Right forelimb (tissue), 1 donor: ENCODE measurements at regions not wholly inside any gene's neighbourhood (a gene's known extent, or its start where the extent isn't known, plus 50 kb on each side); places are given as distances from the start of the nearest gene placed in this dataset.
A peak's percentile ranks its signal among the peaks of the same experiment; 100 is the strongest.
"Not testable (repeated sequence)": the region's sequence is repeated elsewhere in the genome, so short reads cannot be mapped to it uniquely, and the experiment has no call there.

ENCODE experiments used
- DNase-seq: peaks from one replicate; pipeline ENCODE4 v3.0.0-alpha.2; 2018

DNA sequence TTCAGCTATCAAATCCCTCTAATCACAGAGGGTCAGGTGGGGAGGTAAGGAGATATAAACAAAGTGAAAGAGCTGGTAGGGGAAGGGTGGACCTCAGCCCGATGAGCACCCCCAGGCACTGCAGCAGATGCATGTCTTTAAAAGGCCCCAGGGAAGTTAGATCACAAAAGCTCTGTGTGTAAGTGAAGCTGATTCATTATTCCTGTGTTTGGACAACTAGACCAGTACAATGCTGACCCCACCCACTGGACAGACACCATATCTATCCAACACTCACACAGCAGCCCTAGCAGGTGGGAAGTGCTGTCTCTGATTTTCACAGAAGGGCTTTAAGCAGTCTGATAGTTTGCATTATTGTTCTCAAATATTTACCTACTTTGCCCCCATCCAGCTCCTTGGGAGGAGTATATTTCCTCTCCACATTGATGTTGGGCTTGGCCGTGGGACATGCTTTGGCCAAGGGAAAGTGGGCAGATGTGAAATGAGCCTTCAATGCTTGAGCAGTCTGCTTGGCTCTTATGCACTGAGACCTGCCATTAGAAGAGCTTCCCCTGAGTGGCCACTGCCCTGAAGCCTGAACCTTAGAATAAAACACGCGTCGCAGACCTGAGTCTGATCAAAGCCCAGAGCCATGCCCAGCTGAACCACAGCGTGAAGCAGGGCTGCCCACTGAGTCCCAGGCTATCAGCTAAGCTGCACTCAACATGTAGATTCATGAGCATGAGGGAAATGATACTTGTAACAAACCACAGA is 111.4 kb downstream of the COPS8 start:
- DNase-seq: no peak

DNA sequence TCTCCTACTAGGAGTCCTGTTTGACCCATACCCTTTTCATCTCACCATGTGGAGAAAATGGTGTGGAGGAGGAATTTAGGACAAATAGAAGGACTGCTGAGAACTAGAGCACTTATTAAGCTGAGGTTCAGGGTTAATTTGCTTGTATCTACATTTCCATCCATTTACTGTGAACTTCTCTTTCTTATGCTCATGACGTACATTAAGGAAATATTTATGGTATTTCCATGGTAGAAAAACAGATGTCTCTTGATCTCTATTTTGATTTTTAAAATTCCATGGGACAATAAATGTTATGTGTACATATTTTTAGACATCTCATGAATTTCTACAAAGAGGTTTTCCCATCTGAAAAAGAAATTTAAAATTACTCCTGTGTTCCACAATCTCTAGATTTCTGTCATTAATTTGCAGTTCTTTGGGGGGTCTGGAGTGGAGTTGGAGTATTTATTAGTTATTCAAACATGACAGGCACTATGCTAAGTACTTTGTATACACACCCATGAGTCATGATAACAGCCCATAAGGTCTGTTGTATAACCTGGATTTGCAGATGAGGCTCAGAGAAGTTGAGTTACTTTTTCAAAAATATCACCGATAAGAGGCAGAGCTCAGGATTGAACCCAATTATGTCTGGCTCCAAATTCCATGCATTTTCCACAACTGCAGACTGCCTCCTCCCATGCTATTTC is 112.6 kb downstream of the COPS8 start:
- no peak for DNase-seq

DNA sequence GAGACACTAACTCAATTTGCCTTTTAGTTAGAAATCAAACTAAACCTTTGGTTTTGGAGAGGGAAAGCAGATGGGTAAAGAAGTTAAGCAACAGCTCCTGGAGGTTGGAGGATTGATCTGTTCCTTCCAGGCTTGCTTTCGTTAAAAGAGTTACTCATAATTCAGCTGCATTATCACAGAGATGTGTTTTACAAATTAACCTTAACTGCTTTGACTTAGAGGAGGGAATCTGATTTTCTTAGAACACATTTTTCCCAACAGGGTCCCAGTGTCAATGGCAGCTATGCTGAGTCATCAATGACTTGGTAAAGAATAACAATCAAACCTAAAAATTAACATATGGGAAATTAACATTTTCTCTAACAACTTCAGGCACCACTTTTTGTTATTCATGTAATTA is 113.4 kb downstream of the COPS8 start:
- no peak for DNase-seq

DNA sequence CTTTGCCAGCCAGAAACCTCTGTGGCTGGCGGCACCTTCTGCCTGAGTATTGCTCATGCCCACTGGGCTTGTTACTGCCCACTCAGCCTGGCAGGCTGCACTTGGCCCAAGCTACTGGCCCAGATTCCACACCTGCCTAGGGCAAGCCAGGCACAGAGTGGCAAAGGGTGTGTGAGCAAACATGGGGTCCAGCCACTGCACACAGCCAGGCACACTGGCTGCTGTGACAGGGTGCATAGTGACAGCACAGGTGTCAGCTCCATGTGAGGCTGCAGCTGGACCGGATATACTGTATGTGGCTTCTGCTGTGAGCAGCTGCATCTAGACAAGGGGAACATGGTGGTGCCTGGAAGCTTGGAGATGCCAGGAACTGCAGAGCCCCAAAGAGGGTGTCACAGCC is 113.9 kb downstream of the COPS8 start:
- DNase-seq: no peak

DNA sequence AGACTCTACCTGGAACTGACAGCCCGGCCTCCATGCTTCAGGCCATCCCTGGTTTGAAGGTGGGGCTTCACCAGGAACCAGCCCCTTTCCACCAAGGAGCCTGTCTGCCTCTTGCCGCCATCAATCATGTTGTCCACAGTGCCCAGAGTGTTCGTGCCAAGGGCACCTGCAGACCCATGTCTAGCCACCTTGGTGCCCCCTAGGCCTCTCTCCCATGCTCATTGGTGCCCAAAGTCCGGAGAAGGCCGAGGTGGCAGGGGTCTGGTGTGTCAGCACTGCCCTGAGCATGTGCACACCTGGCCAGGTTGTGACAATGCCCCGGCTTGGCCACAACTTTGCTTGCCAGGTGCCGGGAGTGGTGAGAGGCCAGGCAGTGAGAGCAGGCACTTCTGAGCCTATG is 114.8 kb downstream of the COPS8 start:
- DNase-seq: no peak

DNA sequence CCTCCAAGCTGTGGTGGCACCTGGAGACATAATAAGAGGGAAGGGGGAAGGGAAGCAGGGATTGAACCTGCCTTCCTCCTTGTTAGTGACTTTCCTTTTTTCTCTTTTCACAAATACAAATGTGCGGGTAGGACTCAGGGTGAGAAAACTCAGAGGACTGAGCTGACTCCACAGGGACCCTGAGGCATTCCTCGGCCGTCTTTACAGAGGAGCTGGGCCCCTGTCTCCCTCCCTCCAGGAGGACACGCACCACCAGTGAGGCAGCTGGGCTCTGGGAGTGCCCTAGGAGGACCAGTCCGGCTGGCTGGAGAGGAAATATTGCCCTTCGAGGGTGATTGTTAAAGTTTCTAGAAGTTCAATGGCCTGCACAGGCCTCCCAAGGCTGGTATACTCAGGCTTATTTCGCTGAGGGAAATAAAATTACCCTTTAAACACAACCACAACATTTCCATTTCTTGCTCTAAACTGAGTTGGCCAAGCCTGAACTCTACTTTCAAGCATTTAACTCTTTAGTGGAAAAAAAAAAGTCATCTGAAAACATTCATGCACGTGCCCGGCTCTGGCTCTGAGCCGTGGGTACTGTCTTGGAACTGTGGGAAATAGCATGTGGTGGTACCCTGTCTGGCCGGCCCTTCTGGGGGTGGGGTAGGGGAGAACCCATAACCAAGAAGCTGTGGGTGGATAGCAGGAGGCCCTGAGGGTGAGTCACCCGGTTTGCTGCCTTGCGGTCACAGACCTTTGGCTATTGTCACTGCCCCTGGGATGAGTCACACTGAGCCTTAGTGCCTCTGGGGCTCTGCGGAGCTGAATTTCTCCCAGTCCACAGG is 116.0 kb downstream of the COPS8 start:
- no peak for DNase-seq

DNA sequence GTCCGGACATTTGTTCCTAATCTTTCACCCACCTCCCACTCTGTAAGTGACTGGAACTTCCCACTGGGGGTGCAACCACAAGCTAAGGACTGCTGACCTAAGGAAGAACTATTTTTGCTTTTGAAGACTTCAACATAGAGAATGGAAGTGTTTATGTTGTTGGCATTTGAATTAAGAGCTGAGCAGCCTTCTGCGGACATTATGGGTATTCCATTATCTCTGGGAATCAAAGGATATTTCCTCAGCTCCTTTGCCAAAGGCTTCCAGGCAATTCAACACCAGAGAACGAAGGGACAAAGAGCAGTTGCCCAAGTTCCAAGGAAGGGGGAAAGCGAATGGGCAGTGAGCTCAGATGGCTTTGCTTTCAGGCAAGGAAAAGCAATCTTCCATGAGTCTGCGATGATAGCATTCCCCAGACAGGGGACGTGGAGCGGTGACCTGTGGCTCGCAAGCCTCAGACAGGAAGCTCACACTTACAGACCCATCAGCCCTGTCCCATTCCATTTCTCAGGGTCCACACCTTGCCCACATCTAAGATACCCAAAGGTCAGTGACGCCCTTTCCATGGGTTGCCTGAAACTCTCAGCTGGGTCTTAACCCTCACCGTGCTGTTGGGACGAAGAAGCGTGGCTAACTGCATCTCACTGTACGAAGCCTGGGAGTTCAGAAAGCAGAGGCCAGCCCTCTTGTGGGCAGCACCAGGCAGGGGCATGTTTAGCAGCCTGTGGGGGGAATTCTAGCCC is 116.8 kb downstream of the COPS8 start:
- DNase-seq: no peak

DNA sequence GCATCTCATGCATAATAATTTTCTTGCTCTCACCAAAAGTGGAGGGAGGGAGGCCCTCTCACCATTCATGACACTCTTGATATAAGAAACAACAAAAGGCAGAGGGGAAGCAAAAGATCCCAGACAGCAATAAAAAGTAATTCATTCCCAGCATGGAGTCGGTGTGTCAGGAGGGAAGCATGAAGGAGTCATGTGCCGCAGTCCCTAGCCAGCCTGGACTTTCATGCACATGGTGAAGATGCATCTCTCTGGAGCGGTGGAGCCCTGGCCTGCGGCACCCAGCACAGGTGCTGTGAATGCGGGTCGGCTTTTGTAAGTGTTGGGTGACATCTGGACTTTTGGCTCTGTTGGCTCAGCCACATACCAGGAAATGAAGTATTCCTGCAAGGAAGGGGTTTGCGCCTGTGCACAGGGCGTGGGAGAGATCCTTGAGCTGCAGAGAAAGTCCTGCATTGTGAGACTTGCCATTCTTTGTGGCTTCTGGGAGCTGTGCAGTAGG is 119.4 kb downstream of the COPS8 start:
- no peak for DNase-seq

DNA sequence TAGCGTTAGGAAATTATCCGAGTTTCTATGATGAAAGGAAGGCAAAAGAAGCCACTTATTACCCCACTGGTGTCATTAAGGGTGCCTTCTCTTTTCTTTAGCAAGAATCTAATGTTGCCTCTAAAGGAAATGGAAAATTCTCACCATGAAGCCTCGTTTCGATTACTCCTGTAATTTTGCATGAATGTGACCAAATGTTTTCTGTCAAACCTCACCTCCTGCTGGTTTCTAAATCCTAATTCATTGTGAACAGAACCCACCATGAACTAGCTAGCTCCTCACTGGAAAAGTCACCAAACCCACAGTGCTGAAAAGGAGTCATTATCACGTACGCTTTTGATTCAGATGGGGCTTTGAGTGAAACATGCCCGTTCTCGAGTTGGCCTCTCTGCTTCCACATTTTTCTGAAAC is 119.9 kb downstream of the COPS8 start:
- DNase-seq: no peak

DNA sequence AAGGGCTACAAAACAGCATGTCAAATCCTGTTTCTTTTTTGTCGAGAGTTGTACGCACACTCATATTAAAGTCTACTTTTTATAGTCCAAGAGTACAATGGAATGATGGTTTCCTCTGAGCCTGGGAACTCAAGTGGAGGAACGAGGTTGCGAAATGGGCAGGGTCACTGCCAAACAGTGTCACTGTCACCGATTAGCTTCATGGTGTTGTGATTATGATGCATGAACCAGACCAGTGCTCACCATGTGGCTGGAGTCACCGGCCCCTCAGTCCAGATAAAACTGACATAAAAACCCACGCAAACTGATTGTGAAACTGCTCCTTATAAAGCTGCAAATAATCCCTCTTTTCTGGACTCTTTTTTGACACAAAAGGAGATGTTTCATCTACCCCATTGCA is 122.0 kb downstream of the COPS8 start:
- DNase-seq: no peak

DNA sequence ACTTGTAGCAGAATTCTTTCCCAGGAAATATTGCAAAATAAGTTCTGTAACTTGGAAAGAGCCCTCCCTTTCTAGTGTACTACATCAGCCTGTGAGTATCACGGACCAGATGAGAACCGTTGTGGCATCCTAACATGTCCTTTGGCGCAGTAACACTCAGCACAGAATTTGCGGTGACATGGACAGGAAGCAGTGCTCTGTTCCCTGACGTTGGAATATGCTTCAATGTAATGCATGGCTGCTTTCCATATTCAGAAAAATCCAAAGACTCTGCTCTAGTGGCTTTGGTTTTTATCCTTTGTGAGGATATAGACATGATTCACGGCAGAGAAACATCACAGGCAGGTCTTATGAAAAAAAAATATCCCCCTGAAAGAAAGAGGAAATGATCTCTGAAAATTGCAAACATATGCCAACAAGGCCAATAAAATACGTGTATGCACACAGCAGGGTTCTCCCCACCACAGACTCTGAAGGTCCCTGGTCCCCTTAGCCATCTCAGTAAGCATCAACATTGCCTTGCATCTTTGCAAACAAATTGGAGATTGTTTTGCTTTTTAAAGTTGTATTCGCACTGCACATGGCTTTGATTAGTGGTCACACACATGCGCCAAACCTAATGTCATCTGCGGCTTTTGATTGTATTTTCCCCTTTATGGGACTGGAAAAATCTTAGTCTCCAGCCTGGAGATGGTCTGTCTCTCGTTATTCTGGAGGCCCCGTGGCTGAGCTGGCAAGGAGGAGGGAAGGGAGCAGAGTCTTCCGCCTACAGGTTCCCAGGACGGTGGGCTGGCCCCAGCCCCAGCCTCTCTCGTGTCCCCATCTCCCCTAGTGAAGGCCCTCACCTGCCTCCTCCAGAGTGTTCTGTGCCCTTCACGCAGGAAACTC is 122.9 kb downstream of the COPS8 start:
- DNase-seq: peak; percentile 72

DNA sequence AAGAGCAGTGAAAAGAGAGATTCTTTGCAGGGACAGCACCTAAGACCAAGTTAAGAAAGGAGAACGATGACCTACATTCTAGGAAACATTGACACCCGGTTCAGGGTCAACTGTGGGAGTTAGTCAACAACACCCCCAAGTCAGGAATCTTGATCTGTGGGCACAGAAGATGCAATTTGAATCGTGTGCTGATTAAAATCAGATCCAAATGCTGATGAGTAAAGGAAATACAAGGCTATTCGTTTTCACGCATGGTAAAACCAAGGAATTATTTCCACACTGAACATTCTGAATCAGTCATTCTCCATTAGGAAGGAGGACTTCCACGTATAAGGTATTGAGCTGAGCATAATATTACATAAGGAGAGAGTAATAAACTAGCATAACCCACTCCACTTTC is 124.2 kb downstream of the COPS8 start:
- peak; percentile 7 for DNase-seq

DNA sequence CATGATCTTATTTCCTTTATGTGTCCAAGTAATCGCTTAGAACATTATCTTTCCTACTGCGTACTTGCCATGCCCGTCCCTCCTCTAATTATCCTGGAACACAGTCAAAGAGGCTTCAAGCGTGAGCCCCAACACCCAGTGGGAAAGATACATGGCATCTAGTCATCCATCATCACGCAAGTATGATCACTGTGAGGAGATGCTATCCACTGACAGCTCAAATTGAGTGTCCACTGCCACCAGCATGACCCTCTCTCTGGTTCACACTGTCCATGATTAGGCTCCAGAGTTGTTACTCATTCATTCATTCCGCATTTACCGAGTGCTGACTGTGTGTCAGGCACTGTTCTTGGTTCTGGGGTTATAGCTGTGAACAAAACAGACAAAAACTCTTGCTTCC is 124.6 kb downstream of the COPS8 start:
- peak; percentile 30 for DNase-seq

DNA sequence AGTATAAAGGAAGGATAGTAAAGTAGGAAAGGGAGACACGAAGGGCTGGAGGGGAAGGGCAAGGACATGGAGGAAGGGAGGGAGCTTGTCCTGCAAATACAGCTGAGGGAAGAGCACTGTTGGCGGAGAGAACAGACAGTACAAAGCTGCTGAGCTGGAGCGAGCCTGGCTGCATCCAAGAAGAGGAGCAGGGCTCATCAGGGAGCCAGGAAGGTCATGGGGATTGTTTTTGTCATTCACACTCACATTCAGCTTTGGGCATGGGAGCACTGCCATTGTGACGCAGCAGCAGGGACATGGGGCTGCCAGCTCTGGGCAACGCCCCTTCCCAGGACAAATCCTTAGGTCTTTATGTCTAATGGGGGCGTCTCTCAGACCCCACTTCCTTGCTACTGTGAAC is 125.1 kb downstream of the COPS8 start:
- DNase-seq: peak; percentile 29

DNA sequence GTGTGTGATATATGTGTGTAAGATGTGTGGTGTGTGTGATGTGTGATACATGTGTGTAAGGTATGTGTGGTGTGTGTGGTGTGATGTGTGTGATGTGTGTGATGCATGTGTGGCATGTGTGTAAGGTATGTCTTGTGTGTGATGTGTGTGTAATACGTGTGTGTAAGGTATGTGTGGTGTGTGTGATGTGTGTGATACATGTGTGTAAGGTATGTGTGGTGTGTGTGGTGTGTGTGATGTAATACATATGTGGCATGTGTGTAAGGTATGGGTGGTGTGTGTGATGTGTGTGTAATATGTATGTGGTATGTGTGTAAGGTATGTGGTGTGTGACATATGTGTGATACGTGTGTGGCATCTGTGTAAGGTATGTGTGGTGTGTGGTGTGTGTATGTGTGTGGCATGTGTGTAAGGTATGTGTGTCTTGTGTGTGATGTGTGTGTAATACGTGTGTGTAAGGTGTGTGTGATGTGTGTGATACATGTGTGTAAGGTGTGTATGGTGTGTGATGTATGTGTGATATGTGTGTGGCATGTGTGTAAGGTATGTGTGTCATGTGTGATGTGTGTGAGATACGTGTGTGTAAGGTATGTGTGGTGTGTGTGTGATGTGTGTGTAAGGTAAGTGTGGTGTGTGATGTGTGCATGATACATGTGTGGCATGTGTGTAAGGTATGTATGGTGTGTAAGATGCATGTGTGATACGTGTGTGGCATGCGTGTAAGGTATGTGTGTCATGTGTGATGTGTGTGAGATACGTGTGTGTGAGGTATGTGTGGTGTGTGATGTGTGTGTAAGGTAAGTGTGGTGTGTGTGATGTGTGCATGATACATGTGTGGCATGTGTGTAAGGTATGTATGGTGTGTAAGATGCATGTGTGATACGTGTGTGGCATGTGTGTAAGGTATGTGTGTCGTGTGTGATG is 126.9 kb downstream of the COPS8 start:
- not testable (repeated sequence) for DNase-seq

DNA sequence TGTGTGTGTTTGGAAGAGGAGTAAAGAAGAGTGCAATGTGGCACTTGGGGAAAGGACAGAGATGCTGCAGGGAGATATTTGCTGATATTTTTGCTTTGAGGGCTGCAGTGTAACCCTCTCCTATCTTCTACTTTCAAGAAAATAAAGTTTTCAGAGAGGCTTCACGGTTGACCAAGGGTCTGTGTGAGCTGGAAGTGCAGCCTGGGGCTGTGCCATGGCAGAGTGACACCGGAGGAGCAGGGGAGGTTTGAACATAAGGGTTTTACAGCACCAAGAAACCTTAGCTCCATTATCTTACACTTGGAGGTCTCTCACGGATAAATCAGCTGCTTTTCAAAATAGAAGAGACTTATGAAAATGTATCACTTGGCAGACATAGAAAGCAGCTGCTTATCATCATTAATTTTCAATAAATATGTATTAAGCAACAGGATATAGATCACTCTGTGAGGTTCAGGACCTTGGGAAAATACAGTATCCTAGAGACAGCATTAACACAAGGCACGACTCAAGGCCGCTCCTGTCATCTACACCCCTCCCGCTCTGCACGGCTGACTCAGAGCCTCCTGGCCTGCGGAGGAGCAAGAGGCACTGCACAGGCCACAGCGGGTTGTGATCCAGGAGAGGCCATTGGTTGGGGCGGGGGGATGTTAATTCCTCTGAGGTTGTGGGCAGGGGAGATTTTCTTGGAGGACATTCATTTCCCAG is 127.8 kb downstream of the COPS8 start:
- DNase-seq: peak; percentile 52

DNA sequence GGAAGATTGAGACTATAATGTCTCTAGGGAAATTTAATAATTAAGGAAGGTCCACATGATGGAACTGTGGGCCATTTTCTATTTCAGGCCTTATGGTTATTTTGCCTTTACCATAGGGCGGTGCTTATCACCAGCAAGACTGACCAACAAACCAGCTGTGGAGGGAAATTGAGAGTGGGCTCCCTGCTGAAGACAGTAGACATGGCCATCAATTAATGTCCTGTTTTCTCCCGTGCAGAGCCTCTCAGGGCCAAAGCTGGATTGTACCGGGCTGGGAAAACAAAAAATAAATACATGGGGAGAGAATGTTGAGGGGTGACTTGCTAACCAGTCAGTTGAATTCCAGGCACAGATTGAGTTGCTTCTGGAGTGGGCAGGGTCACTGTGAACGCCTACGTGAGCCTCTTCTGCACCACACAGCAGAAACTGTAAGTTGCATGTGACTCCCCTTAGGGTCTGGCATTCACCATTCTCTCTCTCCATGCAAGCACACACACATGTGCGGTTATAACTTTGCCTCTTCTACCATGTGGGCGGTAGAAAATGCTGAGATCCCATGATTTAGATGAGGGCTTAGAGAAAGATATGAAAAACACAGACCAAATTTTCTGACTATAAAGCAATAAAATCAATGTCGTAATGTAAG is 128.5 kb downstream of the COPS8 start:
- peak; percentile 42 for DNase-seq

DNA sequence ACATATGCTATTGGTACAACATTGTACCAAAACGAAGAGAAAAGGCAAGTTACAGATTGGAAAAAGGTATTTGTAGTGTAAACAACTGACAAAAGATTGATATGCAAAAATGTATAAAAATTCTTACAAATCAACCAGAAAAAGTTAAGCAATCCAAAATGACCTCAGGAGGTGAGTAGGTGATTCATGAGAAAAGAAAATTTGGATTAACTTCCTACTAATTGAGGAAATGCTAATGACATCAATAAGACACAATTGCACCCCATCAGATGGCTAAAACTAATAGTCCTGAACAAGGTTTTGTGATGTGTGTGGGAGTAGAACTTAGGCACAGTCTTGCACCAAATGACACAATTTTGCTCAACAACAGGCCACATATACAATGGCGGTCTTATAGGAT is 129.3 kb downstream of the COPS8 start:
- no peak for DNase-seq

DNA sequence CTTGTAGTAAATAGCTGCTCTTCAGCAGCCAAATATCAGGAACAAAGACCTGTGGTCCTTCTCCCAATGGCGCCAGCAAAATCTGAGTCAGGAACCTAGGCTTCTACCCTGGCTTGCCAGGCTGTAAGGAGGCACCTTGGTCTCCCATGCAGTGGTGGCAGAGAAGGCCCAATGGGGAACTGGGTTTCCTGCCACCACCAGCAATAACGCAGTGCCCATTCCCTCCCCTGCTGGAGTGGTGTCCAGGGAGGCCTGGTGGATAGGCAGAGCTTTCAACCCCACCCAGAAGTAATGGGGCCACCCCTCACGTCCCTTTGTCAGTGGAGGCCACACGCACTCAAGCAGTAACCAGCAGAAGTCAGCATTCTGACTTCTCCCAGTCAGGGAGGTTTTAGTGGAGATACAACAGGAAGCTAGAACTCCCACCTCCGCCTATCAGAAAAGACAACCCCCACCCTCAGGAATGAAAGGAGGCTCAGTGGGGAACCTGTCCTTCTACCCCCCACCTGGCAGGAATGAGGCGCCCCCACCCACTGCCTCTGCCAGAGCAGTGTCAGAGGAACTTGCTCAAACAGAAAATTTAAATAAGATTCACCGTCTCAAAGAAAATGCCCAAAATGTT is 132.4 kb downstream of the COPS8 start:
- DNase-seq: no peak
